Ovary (tissue), 7 donors: ENCODE measurements at regions not wholly inside any gene's neighbourhood (a gene's known extent, or its start where the extent isn't known, plus 50 kb on each side); places are given as distances from the start of the nearest gene placed in this dataset.

ENCODE experiments used
- DNase-seq, 5 donors: peaks; one replicate each; pipeline ENCODE4 v3.0.0-alpha.2; 2019 to 2020
- H3K27ac ChIP-seq, 2 donors: fragments of 200-600 bp; one replicate each; pipeline versions ENCODE4 v1.5.1 to v1.8.0; 2019 to 2022
- H3K27me3 ChIP-seq: fragments of 200-600 bp; one replicate; pipeline ENCODE4 v1.8.0; 2022
- H3K36me3 ChIP-seq: fragments of 200-600 bp; sonication (generic); one replicate; pipeline ENCODE4 v1.5.1; 2019
- H3K4me1 ChIP-seq: one replicate; pipeline ENCODE4 v1.8.1; 2013; ENCODE audit warnings: mild to moderate bottlenecking, moderate library complexity; ENCODE audit not compliant: insufficient read depth
- H3K4me3 ChIP-seq: fragments of 200-600 bp; sonication (generic); one replicate; pipeline ENCODE4 v1.5.1; 2017
- H3K9me3 ChIP-seq, 2 donors: fragments of 200-600 bp in 1 of 2; sonication (generic) in 1 of 2; one replicate each; pipeline versions ENCODE4 v1.5.1 to v1.8.1; 2013 to 2019; ENCODE audit warnings: mild to moderate bottlenecking in 1 of 2, moderate library complexity in 1 of 2
- CTCF ChIP-seq, 3 donors: fragments of 450-650 bp in 2 of 3; fragments of 200-600 bp in 1 of 3; IDR thresholded peaks; one replicate each; pipeline versions ENCODE4 v1.5.1 to v1.8.0; 2016 to 2022; ENCODE audit warnings: antibody characterized with exemption in 3 of 3, mild to moderate bottlenecking in 1 of 3
- EP300 ChIP-seq: sonication (generic); formaldehyde crosslinking; IDR thresholded peaks from one replicate; pipeline ENCODE4 v1.6.1; 2017; ENCODE audit warnings: antibody characterized with exemption
- POLR2A ChIP-seq: fragments of 450-650 bp; IDR thresholded peaks from one replicate; pipeline ENCODE4 v1.6.1; 2017; ENCODE audit warnings: antibody characterized with exemption, mild to moderate bottlenecking, moderate library complexity
- WGBS, 3 donors: extraction: QIAGEN DNeasy Blood & Tissue Kit in 1 of 3; methylation state at CpG; one replicate each; pipeline versions ENCODE4 v1.1.5 to v1.1.7; 2013 to 2017; 5-methylcytosine and 5-hydroxymethylcytosine counted together
- intact Hi-C, 4 donors: fragments of 100-400 bp; cut with DNase I; formaldehyde crosslinking; loops; one replicate each; pipeline versions ENCODE4 v1.11.0 to v1.15.1; 2022 to 2023
- donor health status: DM: no; HTN: no; CAD: no; lungs with moderate emphysema.
- donor health status: DM: no; HTN: no; CAD: no.
- donor health status: Bipolar disorder and iron deficiency.
- donor health status: DM: no; HTN: no; CAD: no.
- donor health status: DM: yes; HTN: yes; CAD: no.

- Histone ChIP-seq H3K9me3 (no peaks in the 10 kb centered on the region), H3K36me3 (no peaks in the 10 kb centered on the region), H3K27ac (no peak overlapping the region), H3K4me1 (no peaks in the 10 kb centered on the region), H3K27me3 (no peaks in the 10 kb centered on the region), H3K4me3 (no peak overlapping the region)
- TF ChIP-seq POLR2A: no peak
- no peak for TF ChIP-seq CTCF (IDR thresholded peaks at IDR 0.05)
- no peak for TF ChIP-seq EP300
- intact Hi-C loops: no loop called here
- DNase-seq: no peak
Measured at GRCh38 chr3:162517110-162517509, 1020.5 kb downstream of the OTOL1 start.

GRCh38 chr3:162521669-162522068 is 1025.1 kb downstream of the OTOL1 start:
- intact Hi-C loops: no loop called here
- no peak for DNase-seq

GRCh38 chr3:162525066-162525742 is 1028.6 kb downstream of the OTOL1 start:
- Histone ChIP-seq H3K36me3 (no peaks in the 10 kb centered on the region), H3K4me3 (no peak overlapping the region), H3K27me3 (no peaks in the 10 kb centered on the region), H3K27ac (no peak overlapping the region), H3K4me1 (no peaks in the 10 kb centered on the region), H3K9me3 (no peaks in the 10 kb centered on the region)
- TF ChIP-seq EP300: no peak
- no peak for TF ChIP-seq POLR2A
- TF ChIP-seq CTCF (IDR thresholded peaks at IDR 0.05): no peak
- WGBS, 3 donors: 4 to 22% (median 11%) methylated on average over 2 of the region's 2 CpGs
- intact Hi-C loops: no loop called here
- no peak for DNase-seq

More at GRCh38 chr3:162521669-162522068, 1025.1 kb downstream of the OTOL1 start:
- 95 to 98% (median 98%) methylated on average over 2 of the region's 2 CpGs for WGBS, 3 donors
- Histone ChIP-seq H3K27ac (no peak overlapping the region), H3K4me3 (no peak overlapping the region), H3K27me3 (no peaks in the 10 kb centered on the region), H3K9me3 (no peaks in the 10 kb centered on the region), H3K36me3 (no peaks in the 10 kb centered on the region), H3K4me1 (no peaks in the 10 kb centered on the region)
- TF ChIP-seq CTCF (IDR thresholded peaks at IDR 0.05) (no peak), POLR2A (no peak), EP300 (no peak)

GRCh38 chr3:162525771-162526170 is 1029.2 kb downstream of the OTOL1 start:
- TF ChIP-seq POLR2A (no peak), EP300 (no peak), CTCF (IDR thresholded peaks at IDR 0.05) (no peak)
- Histone ChIP-seq H3K36me3 (no peaks in the 10 kb centered on the region), H3K27me3 (no peaks in the 10 kb centered on the region), H3K9me3 (no peaks in the 10 kb centered on the region), H3K27ac (no peak overlapping the region), H3K4me1 (no peaks in the 10 kb centered on the region), H3K4me3 (no peak overlapping the region)
- intact Hi-C loops: no loop called here
- 56 to 82% (median 81%) methylated on average over 4 of the region's 4 CpGs for WGBS, 3 donors
- DNase-seq: no peak
